AG10803 (cell line): ENCODE measurements at regions not wholly inside any gene's neighbourhood (a gene's known extent, or its start where the extent isn't known, plus 50 kb on each side); places are given as distances from the start of the nearest gene placed in this dataset.

Experiments used
- DNase-seq: peaks from one replicate; pipeline ENCODE4 v3.0.0; 2010; ENCODE audit warnings: low read depth
- H3K4me3 ChIP-seq: 2 replicates; pipeline ENCODE4 v1.5.1; 2011; ENCODE audit warnings: mild to moderate bottlenecking, low read length, control low read depth
- TF ChIP-seq, protein P1 (sequence below): conservative IDR thresholded peaks from 2 replicates; pipeline ENCODE4 v1.5.1; 2011; ENCODE audit warnings: mild to moderate bottlenecking, low read length, control low read depth, inconsistent platforms

DNA sequence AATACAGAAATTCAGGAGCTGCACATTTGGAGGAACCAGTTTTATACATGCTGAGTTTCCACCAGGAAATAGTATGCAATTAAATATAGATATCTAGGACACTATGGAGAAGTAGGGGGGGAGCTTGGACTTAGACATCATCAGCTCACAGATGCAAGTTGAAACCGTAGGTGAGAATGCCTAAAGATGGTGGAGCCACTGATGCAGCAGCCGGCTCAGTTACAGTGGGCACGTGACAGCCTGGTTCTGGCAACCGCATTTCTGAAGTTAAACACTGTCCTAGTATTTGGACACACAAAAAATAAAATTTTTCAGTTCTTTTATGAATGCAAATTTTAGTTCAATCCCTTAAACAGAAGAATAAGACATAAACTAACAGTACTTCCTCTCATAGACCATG is 91.5 kb upstream of the FRY start:
- TF ChIP-seq, protein P1, sequence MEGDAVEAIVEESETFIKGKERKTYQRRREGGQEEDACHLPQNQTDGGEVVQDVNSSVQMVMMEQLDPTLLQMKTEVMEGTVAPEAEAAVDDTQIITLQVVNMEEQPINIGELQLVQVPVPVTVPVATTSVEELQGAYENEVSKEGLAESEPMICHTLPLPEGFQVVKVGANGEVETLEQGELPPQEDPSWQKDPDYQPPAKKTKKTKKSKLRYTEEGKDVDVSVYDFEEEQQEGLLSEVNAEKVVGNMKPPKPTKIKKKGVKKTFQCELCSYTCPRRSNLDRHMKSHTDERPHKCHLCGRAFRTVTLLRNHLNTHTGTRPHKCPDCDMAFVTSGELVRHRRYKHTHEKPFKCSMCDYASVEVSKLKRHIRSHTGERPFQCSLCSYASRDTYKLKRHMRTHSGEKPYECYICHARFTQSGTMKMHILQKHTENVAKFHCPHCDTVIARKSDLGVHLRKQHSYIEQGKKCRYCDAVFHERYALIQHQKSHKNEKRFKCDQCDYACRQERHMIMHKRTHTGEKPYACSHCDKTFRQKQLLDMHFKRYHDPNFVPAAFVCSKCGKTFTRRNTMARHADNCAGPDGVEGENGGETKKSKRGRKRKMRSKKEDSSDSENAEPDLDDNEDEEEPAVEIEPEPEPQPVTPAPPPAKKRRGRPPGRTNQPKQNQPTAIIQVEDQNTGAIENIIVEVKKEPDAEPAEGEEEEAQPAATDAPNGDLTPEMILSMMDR, result no peak
- no peak overlapping the region for H3K4me3 ChIP-seq

DNA sequence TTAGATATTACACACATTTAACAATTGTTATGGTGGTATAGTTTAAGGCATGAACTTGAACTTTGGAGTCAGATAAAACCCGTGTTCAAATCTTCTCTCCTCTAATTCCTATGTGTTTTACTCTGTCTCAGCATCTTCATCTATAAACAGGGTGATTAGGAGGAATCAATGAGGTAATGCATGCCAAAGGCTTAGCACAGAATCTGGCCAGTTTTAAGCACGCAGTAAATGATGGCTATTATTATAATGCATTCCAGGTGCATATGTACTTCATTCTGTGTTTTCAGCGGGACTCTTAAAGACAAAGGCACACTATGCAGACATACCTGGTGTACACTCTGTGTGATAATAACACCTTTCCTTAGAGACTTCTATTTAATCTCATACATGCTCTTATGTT is 88.0 kb upstream of the FRY start:
- TF ChIP-seq, protein P1, result no peak
- peak; percentile 75 for DNase-seq
- H3K4me3 ChIP-seq, result no peak overlapping the region

More for the DNA sequence above, 91.5 kb upstream of the FRY start:
- no peak for DNase-seq

DNA sequence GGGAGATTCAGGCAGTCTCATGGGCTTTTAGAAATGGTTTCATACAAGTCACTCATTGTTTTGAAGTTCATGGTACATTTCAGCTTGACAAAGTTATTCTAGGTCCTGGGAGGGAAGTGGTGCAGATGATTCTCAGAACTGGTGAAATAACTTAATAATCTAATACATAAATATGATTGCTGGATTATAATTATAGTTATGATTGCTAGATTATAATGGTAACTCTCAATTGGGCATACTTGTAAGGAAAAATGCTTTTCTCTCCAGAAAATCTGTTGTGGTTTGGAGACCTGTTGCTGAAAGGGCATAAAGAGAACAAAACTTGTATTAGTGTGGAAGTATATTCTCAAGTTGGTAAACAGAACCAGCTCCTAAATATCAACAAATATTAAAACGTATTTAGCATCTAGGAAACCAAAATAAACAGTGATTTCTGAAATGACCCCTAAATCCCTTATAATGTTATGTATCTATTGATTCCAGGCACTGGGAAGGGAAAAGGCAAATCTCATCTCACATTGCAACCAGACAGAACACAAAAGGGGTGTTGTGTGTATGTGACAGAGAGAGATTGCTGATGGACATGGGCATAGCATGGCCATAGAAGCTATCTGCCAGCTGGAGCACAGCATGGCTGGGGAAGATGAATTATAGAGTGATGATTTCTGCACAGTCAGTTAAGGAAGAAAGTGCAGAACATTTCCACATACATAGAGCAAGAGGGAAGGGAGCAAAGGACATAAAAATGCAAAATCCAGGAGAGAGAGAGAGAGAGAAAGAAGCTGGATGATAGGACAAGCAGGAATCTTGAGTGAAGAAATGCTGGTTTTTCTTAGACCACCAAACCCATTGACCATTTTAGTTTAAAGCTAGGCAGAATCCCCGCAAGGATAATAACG is 87.1 kb upstream of the FRY start:
- peak overlapping the region; percentile 0; the same call in 1 of the 2 replicates for H3K4me3 ChIP-seq
- TF ChIP-seq, protein P1, result no peak
- DNase-seq, result peak; percentile 60

DNA sequence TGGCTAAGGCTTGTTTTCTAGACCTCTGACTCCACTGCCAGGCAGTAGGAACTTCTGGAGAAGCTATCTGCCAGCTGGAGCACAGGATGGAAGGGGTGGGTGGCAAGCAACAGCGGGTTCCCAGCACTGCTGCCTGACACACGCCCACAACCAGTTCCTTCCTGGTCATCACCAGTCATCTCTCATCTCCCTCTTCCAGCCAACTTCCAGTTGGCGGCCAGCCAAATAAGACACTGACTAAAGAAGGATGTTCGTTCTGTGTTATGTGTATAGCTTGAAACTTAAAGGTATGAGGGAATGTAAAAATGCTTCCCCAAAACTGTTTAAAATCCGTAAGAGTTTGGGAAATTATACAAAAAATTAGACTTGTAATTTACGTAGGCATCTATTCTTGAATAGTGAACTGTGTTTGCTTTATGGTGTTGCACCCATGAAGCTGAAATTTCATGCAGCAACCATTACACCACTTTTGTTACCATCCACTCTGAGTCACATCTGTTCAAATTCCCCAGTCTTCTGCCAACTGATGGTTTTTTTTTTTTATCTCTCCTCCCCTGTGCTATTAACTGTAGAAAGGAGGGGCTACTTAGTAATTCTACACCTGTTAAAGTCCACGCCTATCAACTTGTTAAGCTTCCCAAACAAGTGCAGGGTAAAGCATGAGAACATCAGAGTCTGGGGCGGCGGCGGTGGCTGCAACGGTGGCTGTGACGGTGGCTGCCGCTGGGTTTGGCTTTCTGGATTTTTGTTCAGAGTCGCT is 86.2 kb upstream of the FRY start:
- TF ChIP-seq, protein P1, result no peak
- DNase-seq, result peak; percentile 96
- peak overlapping the region; percentile 38 for H3K4me3 ChIP-seq

GRCh38 chr13:31946091-31946770 is 85.3 kb upstream of the FRY start:
- DNase-seq, result peak; percentile 95
- TF ChIP-seq, protein P1, result no peak
- peak overlapping the region; percentile 38 for H3K4me3 ChIP-seq

DNA sequence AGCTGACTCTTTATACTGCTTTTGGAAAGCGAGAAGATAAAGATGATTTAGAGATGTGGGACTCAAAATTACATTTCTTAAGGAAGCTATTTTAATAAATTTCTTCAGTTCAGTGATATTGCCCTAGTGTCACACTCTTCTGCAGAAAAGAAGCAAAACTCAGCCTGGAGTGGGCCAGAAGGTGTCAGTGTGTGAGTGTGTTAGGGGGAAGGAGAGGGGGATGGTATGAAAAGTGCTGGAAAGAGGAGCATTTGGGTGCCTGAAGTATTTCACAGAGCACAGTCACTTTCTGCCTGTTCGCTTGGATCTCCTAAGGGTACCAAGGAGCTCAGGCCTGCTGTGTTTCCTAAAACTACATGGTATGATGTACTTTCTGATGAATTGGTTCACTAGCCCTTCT is 84.5 kb upstream of the FRY start:
- H3K4me3 ChIP-seq, result peak overlapping the region; percentile 38
- TF ChIP-seq, protein P1, result peak; percentile 56
- peak; percentile 73 for DNase-seq
